ENCODE measurements at regions not wholly inside any gene's neighbourhood (a gene's known extent, or its start where the extent isn't known, plus 50 kb on each side); places are given as distances from the start of the nearest gene placed in this dataset.

- H3K36me3 ChIP-seq (ENCODE audit: low read length) = no peaks in the 10 kb centered on the region
- no peak overlapping the region for H3K4me2 ChIP-seq (ENCODE audit: low read depth, low read length, poor library complexity, severe bottlenecking)
- no peaks in the 10 kb centered on the region for H3K27me3 ChIP-seq (ENCODE audit: low read length)
- no peaks in the 10 kb centered on the region for H3K9me2 ChIP-seq (replicated peaks; ENCODE audit: insufficient read depth, low read length)
- no peaks in the 10 kb centered on the region for H3K79me2 ChIP-seq (ENCODE audit: insufficient read depth, low read length)
- H3F3A ChIP-seq (ENCODE audit: insufficient read depth) = no peaks in the 10 kb centered on the region
- H4K20me1 ChIP-seq (ENCODE audit: low read depth, low read length) = no peaks in the 10 kb centered on the region
- H3K9ac ChIP-seq (ENCODE audit: low read length) = no peak overlapping the region
- no peak overlapping the region for H2AFZ ChIP-seq (ENCODE audit: low read depth, low read length, severe bottlenecking)
- no peak overlapping the region for H3K27ac ChIP-seq (ENCODE audit: low read depth, low read length)
- TF ChIP-seq CTCF (IDR thresholded peaks at IDR 0.05; ENCODE audit: insufficient read depth, low read length, poor library complexity, severe bottlenecking) (no peak), EZH2phosphoT487 (conservative IDR thresholded peaks at IDR 0.05; ENCODE audit: low read length) (no peak)
- H3K4me3 ChIP-seq (ENCODE audit: insufficient read depth, low read length, poor library complexity, severe bottlenecking) = no peak overlapping the region
- no peaks in the 10 kb centered on the region for H3K9me3 ChIP-seq (ENCODE audit: insufficient read depth, low read length)
These were observed 147.0 kb upstream of the NR3C2 start for GRCh38 chr4:148589182-148589581.

- no peak for TF ChIP-seq EZH2phosphoT487 (conservative IDR thresholded peaks at IDR 0.05; ENCODE audit: low read length)
- TF ChIP-seq CTCF (IDR thresholded peaks at IDR 0.05; ENCODE audit: insufficient read depth, low read length, poor library complexity, severe bottlenecking) = no peak
- H2AFZ ChIP-seq (ENCODE audit: low read depth, low read length, severe bottlenecking) = no peak overlapping the region
- H3K27me3 ChIP-seq (ENCODE audit: low read length) = no peaks in the 10 kb centered on the region
- H3K9ac ChIP-seq (ENCODE audit: low read length) = no peak overlapping the region
- no peak overlapping the region for H3K27ac ChIP-seq (ENCODE audit: low read depth, low read length)
- no peak overlapping the region for H3K4me3 ChIP-seq (ENCODE audit: insufficient read depth, low read length, poor library complexity, severe bottlenecking)
- no peaks in the 10 kb centered on the region for H3K36me3 ChIP-seq (ENCODE audit: low read length)
- H3K9me2 ChIP-seq (replicated peaks; ENCODE audit: insufficient read depth, low read length) = no peaks in the 10 kb centered on the region
- no peaks in the 10 kb centered on the region for H3K79me2 ChIP-seq (ENCODE audit: insufficient read depth, low read length)
- no peak overlapping the region for H3K4me2 ChIP-seq (ENCODE audit: low read depth, low read length, poor library complexity, severe bottlenecking)
- no peaks in the 10 kb centered on the region for H3F3A ChIP-seq (ENCODE audit: insufficient read depth)
- H3K9me3 ChIP-seq (ENCODE audit: insufficient read depth, low read length) = no peaks in the 10 kb centered on the region
- H4K20me1 ChIP-seq (ENCODE audit: low read depth, low read length) = no peaks in the 10 kb centered on the region
These were observed 133.4 kb upstream of the NR3C2 start for GRCh38 chr4:148575577-148575976.

GRCh38 chr4:148574911-148575310 lies 132.7 kb upstream of the NR3C2 start:
- no peaks in the 10 kb centered on the region for H3F3A ChIP-seq (ENCODE audit: insufficient read depth)

More at GRCh38 chr4:148574911-148575310, 132.7 kb upstream of the NR3C2 start:
- TF ChIP-seq EZH2phosphoT487 (conservative IDR thresholded peaks at IDR 0.05; ENCODE audit: low read length) (no peak), CTCF (IDR thresholded peaks at IDR 0.05; ENCODE audit: insufficient read depth, low read length, poor library complexity, severe bottlenecking) (no peak)
- Histone ChIP-seq H3K27ac (ENCODE audit: low read depth, low read length) (no peak overlapping the region), H3K4me3 (ENCODE audit: insufficient read depth, low read length, poor library complexity, severe bottlenecking) (no peak overlapping the region), H3K79me2 (ENCODE audit: insufficient read depth, low read length) (no peaks in the 10 kb centered on the region), H2AFZ (ENCODE audit: low read depth, low read length, severe bottlenecking) (no peak overlapping the region), H3K4me2 (ENCODE audit: low read depth, low read length, poor library complexity, severe bottlenecking) (no peak overlapping the region), H3K9me3 (ENCODE audit: insufficient read depth, low read length) (no peaks in the 10 kb centered on the region), H3K9me2 (replicated peaks; ENCODE audit: insufficient read depth, low read length) (no peaks in the 10 kb centered on the region), H3K9ac (ENCODE audit: low read length) (no peak overlapping the region), H3K36me3 (ENCODE audit: low read length) (no peaks in the 10 kb centered on the region), H3K27me3 (ENCODE audit: low read length) (no peaks in the 10 kb centered on the region), H4K20me1 (ENCODE audit: low read depth, low read length) (no peaks in the 10 kb centered on the region)
